Rectal smooth muscle tissue (tissue), 1 donor: ENCODE measurements at regions not wholly inside any gene's neighbourhood (a gene's known extent, or its start where the extent isn't known, plus 50 kb on each side); places are given as distances from the start of the nearest gene placed in this dataset.

Source experiments
- H3K27ac ChIP-seq: one replicate; pipeline ENCODE4 v1.7.0; 2013; ENCODE audit warnings: low read depth, low read length, inconsistent platforms
- H3K27me3 ChIP-seq: one replicate; pipeline ENCODE4 v1.7.0; 2013; ENCODE audit warnings: low read length; ENCODE audit not compliant: control insufficient read depth, insufficient read depth
- H3K36me3 ChIP-seq: one replicate; pipeline ENCODE4 v1.7.0; 2013; ENCODE audit warnings: low read length; ENCODE audit not compliant: control insufficient read depth, insufficient read depth
- H3K4me1 ChIP-seq: one replicate; pipeline ENCODE4 v1.7.0; 2013; ENCODE audit warnings: low read length; ENCODE audit not compliant: control insufficient read depth, insufficient read depth
- H3K4me3 ChIP-seq: one replicate; pipeline ENCODE4 v1.7.0; 2013; ENCODE audit warnings: low read length
- H3K9ac ChIP-seq: one replicate; pipeline ENCODE4 v1.7.0; 2013; ENCODE audit warnings: low read length

DNA sequence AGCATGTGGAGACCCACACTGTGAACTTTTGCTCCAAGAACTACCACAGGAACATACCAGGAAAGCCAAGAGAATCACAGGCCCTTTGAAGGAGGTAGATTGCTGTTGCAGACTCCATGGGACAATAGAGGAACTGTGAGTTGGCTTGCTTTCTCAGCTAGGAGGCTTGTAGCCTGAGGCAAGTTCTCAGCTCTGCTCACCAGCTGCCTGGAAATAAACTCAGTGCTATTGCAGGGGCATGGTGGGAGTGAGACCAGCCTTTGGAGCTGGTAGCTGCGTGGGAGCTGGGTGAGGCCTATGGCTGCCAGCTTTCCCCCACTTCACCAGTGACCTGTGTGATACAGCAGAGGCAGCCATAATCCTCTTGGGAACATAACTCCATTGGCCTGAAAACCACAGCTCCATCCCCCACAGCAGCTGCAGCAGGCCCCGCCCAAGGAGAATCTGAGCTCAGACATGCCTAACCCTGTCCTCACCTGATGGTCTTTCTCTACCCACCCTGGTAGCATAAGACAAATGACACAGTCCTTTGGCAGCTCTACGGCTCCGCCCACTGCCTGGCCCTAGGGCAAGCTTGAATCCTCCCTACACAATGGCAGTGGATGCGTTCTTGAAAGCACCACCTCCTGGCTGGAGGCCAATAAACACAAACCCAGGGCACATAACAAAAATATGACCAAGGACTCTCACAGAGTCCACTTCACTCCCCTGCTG lies 389.5 kb downstream of the KIF4B start:
- no peaks in the 10 kb centered on the region for H3K4me1 ChIP-seq
- no peak overlapping the region for H3K9ac ChIP-seq
- H3K4me3 ChIP-seq, result no peak overlapping the region
- H3K27me3 ChIP-seq, result no peaks in the 10 kb centered on the region
- H3K36me3 ChIP-seq, result no peaks in the 10 kb centered on the region
- no peak overlapping the region for H3K27ac ChIP-seq

DNA sequence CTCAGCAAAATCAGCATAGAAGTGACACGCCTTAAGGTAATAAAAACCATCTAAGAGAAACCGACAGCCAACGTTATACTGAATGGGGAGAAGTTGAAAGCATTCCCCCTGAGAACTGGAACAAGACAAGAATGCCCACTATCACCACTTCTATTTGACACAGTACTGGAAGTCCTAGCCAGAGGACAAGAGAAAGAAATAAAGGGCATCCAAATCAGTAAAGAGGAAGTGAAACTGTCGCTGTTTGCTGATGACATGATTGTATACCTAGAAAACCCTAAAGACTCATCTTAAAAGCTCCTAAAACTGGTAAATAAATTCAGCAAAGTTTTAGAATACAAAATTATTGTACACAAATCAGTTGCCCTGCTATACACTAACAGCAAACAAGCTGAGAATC lies 393.3 kb downstream of the KIF4B start:
- Histone ChIP-seq H3K27ac (no peak overlapping the region), H3K27me3 (no peaks in the 10 kb centered on the region), H3K4me1 (no peaks in the 10 kb centered on the region), H3K36me3 (no peaks in the 10 kb centered on the region), H3K4me3 (no peak overlapping the region), H3K9ac (no peak overlapping the region)

DNA sequence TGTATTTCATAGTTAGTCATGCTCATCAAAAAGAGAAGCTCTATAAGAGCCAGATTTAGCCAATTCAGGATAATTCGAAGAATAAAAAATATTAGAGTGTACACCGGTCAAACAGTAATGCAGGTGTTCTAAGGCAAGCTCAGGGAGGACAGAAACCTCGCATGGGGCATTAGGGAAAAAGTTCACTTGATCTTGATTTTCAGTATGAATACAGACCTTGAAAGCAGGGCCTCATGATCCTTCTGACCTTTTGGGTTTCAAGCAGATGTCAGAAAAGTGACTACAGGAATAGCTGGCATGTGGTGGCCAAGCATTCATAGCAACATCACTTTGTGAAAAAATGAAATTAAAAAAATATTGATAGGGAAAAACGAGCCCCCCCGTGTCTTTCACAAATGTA lies 394.9 kb downstream of the KIF4B start:
- Histone ChIP-seq H3K9ac (no peak overlapping the region), H3K27me3 (no peaks in the 10 kb centered on the region), H3K36me3 (no peaks in the 10 kb centered on the region), H3K4me1 (no peaks in the 10 kb centered on the region), H3K4me3 (no peak overlapping the region), H3K27ac (no peak overlapping the region)

GRCh38 chr5:155416765-155417164 lies 403.2 kb downstream of the KIF4B start:
- Histone ChIP-seq H3K4me3 (no peak overlapping the region), H3K36me3 (no peaks in the 10 kb centered on the region), H3K27ac (no peak overlapping the region), H3K4me1 (no peaks in the 10 kb centered on the region), H3K27me3 (no peaks in the 10 kb centered on the region), H3K9ac (no peak overlapping the region)

- Histone ChIP-seq H3K9ac (no peak overlapping the region), H3K27me3 (no peaks in the 10 kb centered on the region), H3K27ac (no peak overlapping the region), H3K4me3 (no peak overlapping the region), H3K4me1 (no peaks in the 10 kb centered on the region), H3K36me3 (no peaks in the 10 kb centered on the region)
Measured at GRCh38 chr5:155418960-155419579, 405.5 kb downstream of the KIF4B start.

GRCh38 chr5:155430192-155430591 lies 416.6 kb downstream of the KIF4B start:
- H3K27ac ChIP-seq, result no peak overlapping the region
- no peak overlapping the region for H3K4me3 ChIP-seq
- H3K4me1 ChIP-seq, result no peaks in the 10 kb centered on the region
- H3K36me3 ChIP-seq, result no peaks in the 10 kb centered on the region
- no peaks in the 10 kb centered on the region for H3K27me3 ChIP-seq
- H3K9ac ChIP-seq, result no peak overlapping the region

- Histone ChIP-seq H3K27me3 (no peaks in the 10 kb centered on the region), H3K9ac (no peak overlapping the region), H3K36me3 (no peaks in the 10 kb centered on the region), H3K4me1 (no peaks in the 10 kb centered on the region), H3K4me3 (no peak overlapping the region), H3K27ac (no peak overlapping the region)
Measured at GRCh38 chr5:155434267-155434666, 420.7 kb downstream of the KIF4B start.

DNA sequence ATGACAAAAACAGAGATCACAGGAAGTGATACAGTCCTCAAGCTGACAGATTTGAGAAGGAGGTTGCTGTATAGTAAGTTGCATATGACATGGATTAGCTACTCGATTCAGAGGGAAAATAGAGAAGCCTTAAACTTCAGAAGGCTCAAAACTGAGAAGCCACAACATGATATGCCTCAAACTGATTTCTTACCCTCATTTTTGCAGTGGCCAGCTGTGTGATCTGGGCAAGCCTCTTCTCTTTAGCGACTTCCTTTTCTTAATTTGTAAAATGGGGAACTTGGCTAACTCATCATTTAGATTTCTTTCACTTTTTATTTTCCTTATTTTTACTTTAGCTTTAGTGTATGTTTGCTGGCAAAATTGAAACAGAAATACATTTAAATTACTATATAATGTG lies 421.1 kb downstream of the KIF4B start:
- H3K9ac ChIP-seq, result no peak overlapping the region

DNA sequence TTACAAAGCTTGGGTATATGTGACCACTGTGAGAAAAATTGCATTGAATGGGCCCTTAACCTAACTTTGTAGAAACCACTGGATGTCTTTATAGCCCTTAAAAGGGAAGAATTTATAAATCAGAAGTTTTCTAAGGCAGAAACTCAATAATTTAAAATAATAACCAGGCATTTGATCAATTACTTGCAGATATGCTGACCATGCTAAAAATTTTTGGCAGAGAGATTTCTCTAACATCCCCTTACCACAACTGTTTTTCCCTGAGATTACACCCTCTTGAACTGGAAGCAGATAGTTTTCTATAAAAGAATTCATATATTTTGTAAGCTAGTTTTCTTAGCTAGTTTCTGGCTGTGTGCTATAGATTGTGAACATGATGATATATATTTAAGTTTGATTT lies 428.3 kb downstream of the KIF4B start:
- H3K27me3 ChIP-seq, result no peaks in the 10 kb centered on the region
- no peaks in the 10 kb centered on the region for H3K4me1 ChIP-seq
- no peaks in the 10 kb centered on the region for H3K36me3 ChIP-seq
- H3K27ac ChIP-seq, result no peak overlapping the region
- no peak overlapping the region for H3K4me3 ChIP-seq
- H3K9ac ChIP-seq, result no peak overlapping the region

More for the DNA sequence above, 421.1 kb downstream of the KIF4B start:
- H3K27ac ChIP-seq, result no peak overlapping the region
- H3K27me3 ChIP-seq, result no peaks in the 10 kb centered on the region
- no peaks in the 10 kb centered on the region for H3K36me3 ChIP-seq
- no peaks in the 10 kb centered on the region for H3K4me1 ChIP-seq
- H3K4me3 ChIP-seq, result no peak overlapping the region

- no peaks in the 10 kb centered on the region for H3K27me3 ChIP-seq
- no peaks in the 10 kb centered on the region for H3K4me1 ChIP-seq
- no peak overlapping the region for H3K9ac ChIP-seq
- H3K36me3 ChIP-seq, result no peaks in the 10 kb centered on the region
- H3K4me3 ChIP-seq, result no peak overlapping the region
- H3K27ac ChIP-seq, result no peak overlapping the region
Measured at GRCh38 chr5:155451106-155451505, 437.6 kb downstream of the KIF4B start.

DNA sequence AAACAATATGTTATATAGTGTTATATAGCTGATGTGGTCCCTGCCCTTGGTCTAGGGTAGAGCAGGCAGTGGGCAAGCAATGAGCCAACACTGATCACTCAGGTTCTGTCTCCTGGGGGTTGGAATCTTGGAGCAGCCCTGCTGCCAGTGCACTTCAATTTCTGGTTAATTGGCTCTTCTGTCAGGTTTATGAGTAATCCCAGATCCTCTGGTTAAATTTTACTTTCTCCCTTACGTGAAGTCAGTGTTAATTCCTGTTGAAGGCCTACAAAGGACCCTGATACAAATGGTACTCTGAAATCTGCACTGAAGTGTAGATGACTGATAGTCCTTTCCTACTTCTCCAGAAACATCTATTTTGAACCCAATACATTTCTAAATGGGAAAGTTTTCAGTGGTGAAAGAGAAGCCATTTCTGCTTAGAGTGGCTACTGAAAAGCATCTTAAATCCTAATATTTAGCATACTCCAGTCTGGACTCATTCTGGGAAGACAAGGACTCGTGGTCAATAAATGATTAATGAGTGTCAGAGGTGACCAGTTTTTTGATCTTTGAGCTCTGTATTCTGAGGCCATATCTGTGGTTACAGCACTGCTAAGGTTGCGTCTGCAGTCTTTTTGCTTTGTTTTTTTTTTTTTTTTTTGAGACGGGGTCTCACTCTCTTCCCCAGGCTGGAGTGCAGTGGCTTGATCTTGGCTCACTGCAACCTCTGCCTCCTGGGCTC lies 442.4 kb downstream of the KIF4B start:
- Histone ChIP-seq H3K4me3 (no peak overlapping the region), H3K4me1 (no peaks in the 10 kb centered on the region), H3K27me3 (no peaks in the 10 kb centered on the region), H3K36me3 (no peaks in the 10 kb centered on the region), H3K27ac (no peak overlapping the region), H3K9ac (no peak overlapping the region)

- H3K36me3 ChIP-seq, result no peaks in the 10 kb centered on the region
- no peaks in the 10 kb centered on the region for H3K4me1 ChIP-seq
- no peak overlapping the region for H3K27ac ChIP-seq
- H3K4me3 ChIP-seq, result no peak overlapping the region
- no peak overlapping the region for H3K9ac ChIP-seq
- H3K27me3 ChIP-seq, result no peaks in the 10 kb centered on the region
Measured at GRCh38 chr5:155459889-155460500, 446.4 kb downstream of the KIF4B start.
